Dermis blood vessel endothelial cell (primary cell): ENCODE measurements at regions not wholly inside any gene's neighbourhood (a gene's known extent, or its start where the extent isn't known, plus 50 kb on each side); places are given as distances from the start of the nearest gene placed in this dataset.
"Not testable (repeated sequence)": the region's sequence is repeated elsewhere in the genome, so short reads cannot be mapped to it uniquely, and the experiment has no call there.

Experiments
- DNase-seq: peaks from one replicate; pipeline ENCODE4 v3.0.0; 2010

DNA sequence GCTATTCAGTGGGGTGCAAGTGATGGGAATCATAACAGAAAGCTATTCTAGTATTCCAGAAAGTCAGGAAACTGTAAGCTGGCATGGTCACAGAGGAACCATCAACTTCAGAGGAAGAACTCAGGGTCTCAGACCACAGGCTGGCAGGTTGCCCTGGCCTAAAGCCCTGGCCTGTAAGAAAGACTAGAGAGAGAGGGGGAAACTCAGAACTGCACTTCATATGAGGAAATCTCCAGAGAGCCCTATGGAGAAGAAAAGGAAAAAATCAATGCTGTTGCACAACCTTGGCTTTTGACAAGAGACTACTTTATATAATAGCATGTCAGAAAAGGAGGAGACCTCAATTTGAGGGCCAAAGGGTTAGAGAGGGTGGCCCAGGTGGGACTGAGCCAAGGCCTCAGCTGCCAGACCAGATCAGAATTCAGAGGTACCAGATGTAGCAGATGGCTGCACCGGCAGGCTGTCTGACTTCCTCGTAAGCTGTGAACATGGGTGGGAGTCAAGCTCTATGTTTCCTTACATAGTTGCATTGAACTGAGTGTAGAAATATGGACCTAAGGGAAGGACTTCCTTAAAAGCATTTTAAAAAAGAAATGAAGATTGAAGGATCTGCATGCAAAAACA, 333.8 kb downstream of the PDCD6IP start:
- no peak for DNase-seq

DNA sequence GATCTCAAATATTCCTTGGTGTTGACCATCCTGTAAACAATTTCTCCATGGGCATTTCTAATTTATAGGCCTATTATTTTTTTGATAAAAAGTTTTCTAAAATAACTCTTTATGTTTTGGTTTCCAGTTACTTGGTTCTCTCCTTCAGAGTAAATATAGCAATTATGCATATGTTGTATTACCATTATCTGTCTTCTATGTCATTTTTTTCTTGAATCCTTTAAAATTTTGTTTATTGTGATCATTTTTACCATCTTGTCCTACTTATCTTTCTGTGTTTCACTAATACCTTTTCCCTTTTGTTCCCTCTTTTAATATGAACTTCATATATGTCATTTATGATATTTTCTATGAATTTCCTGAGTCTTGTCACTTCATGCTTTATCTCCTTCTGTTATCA, 341.1 kb downstream of the PDCD6IP start:
- DNase-seq: no peak

DNA sequence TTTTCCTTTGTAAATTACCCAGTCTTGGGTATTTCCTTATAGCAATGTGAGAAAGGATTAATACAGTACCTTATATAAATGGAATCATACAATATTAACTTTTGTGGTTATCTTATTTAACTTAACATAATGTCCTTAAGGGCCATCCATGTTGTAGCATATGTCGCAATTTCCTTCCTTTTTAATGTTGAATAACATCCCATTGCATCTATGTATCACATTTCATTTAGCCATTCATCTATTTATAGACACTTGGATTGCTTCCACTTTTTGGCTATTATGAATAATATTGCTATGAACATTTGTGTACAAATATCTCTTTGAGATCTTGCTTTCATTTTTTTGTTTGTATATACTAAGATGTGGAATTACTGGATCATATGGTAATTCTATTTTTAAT, 342.2 kb downstream of the PDCD6IP start:
- DNase-seq: no peak

DNA sequence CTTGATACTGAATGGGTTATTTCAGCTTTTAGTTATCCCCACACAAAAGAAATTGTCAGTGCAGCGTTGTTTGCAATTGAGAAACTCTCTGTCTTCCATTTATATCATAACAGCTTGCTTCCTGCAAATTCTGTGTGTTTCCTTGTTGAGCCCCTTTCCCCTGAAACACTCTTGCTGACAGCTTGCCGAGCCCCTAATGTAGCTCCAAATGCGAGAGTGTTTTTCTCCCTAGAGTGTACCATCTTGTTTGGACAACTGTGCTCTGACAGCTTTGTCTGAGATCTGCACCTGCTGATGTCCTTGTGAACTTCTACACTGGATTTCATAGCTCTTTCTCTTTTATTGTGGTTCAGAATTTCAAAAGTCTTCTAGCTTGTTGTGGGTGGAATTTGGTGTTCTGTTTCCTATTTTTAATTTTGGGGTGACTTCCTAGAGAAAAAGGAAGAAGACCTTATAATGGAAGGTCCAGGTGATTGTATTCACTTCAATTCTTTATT, 343.5 kb downstream of the PDCD6IP start:
- DNase-seq: no peak

DNA sequence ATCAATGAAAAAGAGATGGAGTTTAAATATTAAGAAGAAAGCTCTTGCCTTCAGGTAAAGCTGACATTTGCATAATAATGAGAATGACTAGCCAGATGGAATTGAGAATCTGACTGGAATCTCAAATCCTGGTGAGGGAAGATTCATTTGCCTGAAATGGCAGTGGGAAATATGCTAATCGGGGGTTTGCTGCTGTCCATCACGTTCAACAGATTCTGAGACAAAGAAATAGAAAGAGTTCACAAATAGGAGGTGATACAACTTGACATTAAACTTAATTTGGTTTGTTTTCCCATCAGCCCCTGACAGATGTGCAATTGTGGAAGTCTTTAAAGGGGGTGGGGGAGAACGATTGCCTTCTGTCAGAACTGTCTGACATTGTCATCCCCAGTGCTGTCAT, 347.4 kb downstream of the PDCD6IP start:
- no peak for DNase-seq

DNA sequence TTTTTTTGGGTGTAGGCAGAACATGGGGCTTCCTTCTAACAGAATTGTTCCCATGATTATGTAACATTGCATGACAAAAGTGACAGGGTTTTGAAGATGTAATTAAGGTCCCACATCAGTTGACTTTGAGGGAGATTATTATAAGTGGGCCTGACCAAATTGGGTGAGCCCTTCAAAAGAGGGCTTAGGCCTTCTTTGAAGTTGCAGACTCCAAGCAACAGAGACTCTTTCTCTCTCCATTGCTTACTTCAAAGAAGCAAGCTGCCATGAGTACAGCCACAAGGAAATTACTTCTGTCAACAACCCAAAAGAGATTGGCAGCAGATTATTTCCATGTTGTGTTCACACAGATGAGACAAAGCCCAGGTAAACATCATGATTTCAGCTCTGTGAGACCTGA, 348.2 kb downstream of the PDCD6IP start:
- no peak for DNase-seq

DNA sequence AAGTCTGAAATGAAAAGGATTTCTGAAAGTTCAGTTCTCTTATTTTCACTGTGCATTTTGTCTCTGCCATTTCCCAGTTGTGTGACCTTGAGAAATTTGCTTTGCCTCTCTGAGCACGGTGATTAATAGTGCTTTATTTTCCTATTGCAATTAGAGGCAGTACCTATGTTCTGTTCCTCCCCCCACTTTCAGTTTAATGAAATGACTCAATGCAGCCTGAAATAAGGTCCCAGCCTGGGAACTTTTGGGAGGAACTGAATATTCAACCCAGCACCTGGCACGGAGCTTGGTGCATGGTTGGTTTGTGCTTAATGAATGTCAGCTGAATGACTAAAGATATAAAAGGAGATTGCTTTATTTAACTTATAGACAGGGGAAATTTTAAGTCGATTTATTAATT, 352.6 kb downstream of the PDCD6IP start:
- DNase-seq: no peak

DNA sequence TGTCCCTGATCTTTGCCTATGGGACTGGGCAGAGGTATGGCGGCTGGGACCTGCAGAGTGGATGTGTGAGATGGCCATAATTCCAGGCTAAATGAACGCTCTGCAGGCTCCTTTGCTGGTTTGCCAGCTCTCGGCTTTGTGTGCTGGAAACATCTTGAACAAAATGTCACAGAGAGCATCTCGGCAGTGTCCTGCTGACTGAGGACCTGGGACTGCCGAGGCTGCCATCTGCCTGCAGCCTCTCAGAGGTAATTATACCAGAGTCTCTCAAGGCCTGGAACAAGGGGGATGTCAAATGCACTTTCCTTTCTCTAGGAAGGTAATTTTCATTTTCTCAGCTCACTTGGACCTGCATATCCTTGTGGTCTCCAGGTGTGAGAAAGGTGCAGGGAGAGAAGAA, 354.2 kb downstream of the PDCD6IP start:
- DNase-seq: no peak

DNA sequence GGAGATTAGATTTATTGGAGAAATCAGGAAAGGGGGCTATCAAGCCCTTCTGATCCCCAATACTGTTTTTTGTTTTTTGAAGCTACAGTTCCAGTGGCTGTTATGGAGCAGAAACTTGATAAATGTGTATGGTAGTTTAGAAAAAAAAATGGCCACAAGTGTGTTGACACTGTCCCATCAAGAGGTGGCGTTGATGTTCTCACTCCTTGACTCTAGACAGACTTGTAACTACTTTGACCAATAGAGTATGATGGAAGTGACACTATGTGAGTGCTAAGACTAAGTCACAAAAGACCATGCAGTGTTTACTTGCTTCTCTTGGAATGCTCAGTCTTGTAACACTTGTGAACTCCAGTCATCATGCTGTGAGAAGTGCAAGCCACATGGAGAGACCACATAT, 356.7 kb downstream of the PDCD6IP start:
- peak; percentile 49 for DNase-seq

DNA sequence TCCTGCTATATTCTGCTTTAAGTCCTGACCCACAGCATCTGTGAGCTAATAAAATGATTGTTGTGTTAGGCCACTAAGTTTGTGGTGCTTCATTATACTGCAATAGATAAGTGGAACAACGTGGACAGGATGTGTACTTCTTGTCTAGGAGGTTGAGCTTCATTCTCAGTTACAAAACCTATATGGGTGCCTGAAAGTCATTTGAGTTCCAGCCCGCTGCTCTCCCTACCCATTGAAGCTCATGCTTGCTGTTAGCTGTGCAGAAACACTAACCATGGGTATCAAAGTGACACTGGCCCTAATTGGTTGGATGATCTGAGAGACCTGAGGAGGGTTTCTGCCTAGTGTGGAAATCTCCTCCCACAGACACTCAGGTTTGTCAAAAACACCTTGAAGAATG, 357.2 kb downstream of the PDCD6IP start:
- no peak for DNase-seq

DNA sequence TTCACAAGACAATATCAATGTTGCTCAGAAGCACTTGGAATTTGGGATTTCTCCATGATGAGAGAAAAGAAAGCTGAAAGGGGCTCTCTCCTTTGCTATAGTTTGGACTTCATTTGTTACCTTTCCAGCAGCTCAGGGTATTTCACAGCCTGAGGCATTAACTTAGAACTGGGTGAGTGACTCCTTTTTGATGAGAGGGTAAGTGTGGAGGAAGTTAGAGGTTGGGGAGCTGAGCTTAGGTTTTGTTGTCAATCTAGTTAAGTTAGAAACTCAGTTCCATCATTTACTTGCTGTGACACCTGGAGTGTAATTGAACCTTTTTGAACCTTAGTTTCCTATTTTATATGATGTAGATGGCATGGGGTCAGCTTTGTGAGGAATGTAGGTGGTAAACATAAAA, 359.1 kb downstream of the PDCD6IP start:
- no peak for DNase-seq

DNA sequence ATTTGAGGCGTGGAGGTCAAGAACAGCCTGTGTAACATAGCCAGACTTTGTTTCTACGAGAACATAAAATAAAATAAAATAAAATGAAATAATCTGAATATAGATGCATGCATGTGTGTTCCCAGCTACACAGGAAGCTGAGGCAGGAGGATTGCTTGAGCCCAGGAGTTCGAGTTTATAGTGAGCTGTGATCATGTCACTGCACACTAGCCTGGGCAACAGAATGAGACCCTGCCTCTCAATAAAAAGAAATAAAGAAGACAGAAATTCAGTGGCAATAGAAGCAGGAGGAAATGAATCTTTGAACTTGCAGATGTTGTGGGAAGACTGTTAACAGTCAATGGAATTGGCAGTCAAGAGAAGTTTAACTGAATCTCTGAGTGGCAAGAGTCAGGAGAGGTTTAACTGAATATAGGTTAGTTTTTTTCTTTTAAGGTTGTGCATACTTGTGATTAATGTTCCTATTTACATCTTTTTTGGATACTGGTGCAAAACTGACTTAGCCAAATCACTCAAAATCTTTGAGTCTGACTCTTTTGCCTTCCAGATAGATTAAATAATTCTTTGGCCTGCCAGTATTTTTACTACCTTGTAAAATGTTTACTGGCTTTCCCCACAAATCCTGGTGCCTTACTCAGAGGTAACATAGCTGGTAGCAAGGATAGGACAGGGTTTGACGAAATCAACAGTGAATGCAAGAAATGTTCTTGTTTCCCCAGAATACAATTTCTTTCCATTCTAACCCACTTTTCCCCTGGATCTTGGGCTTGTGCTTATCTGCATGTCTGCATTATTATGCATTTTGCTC, 361.4 kb downstream of the PDCD6IP start:
- no peak for DNase-seq

DNA sequence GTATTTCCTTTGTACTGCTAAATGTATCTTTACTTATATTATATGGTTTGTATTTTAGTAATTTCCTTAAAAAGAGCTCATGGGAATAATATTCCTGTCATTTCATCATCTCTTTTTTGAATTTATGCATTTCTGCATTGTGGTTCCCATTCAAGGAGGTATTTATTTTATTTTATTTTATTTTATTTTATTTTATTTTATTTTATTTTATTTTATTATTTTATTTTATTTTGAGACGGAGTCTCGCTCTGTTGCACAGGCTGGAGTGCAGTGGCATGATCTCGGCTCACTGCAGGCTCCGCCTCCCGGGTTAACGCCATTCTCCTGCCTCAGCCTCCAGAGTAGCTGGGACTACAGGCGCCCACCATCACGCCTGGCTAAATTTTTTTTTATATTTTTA, 371.2 kb downstream of the PDCD6IP start:
- DNase-seq: not testable (repeated sequence)

DNA sequence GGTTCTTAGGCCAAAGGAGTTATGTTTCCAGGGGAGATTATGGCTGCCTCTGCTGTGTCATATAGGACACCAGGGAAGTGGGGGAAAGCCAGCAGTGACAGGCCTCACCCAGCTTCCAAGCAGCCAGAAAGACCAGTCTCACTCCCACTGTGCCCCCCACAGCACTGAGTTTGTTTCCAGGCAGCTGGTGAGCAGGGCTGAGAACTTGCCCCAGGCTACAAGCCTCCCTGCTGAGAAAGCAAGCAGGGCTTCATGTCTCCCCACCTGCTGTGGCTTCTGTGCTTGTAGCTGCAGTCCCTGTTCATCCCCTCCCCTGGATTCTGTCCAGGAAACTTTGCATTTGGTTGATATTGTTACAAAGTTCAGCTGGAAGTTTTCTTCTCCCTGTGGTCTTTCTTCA, 376.3 kb downstream of the PDCD6IP start:
- DNase-seq: no peak

DNA sequence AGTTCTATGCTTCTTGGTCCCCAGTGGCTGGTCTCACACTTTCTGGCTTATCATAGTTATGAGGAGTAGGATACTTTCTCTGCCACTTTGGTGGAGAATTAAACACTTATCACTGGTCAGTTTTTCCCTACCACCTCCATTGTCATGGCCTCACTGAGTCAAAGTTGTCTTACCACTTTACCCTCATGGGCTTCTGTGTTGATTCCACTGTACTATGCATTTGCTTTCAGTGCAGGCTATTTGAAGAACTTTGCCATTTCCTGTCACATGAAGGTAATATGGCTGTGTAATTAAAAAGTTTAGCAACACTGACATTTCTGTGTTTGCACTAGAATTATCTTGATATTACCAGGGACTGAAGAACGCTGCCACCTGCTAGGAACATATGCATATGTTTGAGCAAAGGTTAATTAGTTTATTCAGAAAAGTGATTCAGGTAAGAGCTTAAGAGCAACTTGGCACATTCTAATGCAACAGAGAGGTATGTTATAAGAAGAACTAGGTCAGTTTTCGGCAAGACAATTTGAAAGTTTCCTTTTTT, 377.3 kb downstream of the PDCD6IP start:
- no peak for DNase-seq

DNA sequence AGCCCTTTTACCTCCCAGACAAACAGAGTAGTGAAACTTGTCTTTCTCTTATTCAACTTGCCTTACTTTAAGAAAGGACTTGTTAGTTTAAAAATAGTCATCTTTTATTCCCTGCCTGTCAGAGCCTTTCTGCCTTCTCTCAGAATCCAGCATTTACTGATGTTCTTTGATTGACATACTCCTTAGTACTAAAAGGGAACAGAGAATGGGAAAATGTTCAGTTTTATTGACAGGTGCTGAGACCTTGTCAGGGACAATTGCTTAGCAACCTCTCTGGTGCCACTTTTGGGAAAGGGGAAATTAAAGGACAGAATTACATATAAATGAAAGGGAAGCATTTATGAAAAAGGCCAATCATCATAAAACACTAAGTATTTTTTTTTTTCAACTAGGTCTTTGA, 378.3 kb downstream of the PDCD6IP start:
- no peak for DNase-seq

DNA sequence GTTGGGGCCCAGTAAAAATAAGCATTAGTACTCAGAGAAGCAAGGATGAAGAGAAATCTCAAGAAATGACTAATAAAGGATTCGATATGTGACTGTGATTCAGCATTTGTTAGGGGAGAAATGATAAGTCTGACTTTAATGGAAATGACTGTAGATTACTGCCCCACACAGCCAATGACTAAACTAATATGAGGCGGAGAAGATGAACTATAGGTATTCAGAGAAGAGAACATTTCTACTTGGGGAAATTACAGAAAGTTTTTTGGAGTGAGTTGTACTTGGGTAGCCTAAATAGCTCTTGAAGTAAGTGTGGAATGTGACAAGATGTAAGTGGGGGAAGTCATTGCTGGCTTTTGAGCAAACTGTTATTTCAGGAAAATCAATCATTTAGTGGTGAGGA, 380.0 kb downstream of the PDCD6IP start:
- no peak for DNase-seq

DNA sequence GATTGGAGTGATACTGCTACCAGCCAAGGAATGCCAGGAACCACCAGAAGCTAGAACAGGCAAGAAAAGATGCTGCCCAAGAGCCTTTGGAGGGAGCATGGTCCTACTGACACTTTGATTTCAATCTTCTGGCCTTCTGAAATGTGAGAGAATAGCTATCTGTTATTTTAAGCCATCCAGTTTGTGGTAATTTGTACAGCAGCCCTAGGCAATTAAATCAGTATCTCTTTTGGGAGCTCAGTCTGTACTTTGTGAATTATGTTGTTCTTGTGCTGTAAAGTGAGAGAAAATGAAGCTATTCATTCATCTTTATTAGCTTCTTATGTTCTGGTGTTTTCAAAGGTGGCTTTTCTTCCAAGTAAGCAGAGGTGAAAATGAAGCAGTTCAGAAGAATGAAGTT, 381.3 kb downstream of the PDCD6IP start:
- DNase-seq: no peak

DNA sequence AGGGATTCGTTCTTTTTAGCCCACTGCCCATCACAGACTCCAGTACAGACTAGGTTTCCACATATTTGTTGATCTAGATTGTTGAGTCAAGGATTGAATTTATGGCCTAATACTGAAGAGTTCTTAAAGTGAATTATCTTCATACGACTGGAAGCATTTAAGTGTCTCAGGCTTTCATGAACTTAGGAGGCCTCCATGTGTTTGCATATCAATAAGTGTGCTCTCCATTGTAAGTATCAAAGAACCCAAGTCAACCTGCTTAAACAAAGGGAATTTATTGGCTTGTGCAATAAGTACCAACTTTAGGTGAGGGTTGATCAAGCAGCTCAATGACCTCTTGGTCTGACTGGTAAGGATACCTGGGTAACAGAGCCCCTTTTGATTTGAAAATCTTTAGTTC, 382.1 kb downstream of the PDCD6IP start:
- no peak for DNase-seq

DNA sequence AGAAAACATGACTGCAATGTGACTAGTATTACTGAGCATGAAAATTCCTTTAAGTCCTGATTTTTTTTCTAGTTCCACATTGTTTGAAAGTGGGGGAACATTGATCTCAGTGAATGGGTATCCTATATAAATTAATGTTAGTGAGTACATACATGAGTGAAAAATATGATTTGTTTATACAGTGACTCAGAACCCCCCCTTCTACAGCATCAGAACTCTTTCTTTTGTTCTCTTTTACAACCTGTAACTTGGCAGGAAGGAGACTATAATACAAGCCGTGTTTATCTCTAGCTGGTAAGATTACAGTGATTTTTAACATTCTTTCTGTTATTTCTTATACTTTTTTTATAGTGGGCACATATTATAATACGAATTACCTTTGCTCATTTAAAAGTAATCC, 384.7 kb downstream of the PDCD6IP start:
- DNase-seq: peak; percentile 35

DNA sequence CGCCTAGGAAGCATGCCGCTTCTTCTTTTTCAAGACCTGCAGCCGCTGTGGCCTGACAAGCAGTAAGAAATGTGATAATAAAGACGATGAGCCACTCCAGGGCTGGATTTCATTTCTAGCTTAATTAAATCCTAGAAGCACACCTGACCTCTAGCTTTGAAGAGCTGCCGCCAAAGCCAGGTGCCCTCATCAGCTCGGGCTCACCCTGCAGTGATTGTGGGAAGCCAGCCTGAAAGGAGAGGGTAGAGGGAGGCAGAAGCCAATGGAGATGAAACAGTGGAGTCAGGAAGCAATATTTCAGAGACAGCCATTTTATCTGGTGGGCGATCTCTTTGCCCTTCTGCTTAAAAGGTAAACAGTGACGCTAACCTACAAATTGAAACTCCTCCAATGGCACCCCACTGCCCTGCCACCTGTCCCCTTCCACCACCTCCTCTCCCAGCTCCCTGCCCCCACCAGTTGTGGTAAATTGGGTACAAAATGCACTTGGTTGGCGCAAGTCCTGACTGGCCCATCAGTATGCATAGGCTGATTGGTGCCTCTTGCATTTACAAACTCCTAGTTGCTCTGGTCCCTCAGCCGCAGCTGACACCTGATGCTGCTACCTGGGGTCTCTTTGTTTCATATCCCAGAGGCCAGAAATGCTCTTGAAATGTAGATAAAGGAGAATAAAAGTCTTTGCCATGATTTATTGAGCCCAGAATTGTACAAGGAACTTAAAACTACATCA, 385.3 kb downstream of the PDCD6IP start:
- no peak for DNase-seq

DNA sequence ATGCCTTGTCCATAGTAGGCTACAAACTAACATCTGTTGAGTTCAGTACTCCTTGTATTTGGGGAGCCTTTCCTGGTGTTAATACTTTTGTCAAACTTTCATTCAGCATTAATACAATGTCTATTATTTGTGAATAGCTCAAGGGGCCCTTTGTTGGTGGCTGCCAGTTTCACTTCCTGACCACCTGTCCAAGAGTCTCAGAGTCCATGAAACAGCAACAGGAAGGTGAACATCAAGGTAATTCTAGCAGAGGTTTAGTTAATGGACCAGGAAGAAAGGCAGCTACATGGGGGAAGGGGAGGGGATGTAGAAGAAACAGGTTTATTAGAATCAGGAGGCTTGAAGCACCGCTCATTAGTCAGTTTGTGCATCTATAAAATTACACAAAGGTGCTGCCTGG, 386.9 kb downstream of the PDCD6IP start:
- DNase-seq: no peak

DNA sequence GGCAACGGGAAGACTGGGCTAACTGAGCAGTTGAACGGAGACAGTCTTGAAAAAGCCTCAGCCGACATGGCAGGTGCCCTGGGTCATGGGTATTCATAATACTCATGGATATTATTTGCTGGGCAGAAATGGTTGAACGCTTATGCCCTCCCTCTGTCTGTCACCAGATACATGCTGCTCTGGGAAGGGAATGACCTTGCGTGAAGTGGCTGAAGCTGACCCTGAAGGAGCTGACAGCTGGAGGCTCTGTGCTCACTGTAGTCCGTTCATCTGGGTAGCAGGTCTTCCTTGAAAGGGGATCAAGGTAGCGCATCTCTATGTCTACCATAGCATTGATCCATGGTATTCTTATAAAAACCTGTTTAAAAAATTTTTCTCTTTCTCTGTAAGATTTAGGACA, 390.7 kb downstream of the PDCD6IP start:
- DNase-seq: no peak

DNA sequence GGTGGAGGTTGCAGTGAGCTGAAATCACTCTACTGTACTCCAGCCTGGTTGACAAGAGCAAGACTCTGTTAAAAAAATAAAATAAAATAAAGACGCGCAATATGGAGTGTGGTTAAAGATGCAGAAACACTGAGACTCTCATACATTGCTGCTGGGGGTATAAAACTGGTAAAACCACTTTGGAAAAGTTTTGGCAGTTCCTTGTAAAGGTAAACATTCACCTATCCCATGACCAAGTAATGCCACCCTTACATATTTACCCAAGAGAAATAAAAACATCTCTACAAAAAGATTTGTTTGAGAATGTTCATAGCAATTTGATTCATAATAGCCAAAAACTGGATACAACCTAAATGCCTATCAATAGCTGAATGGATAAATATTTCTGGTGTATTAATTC, 398.5 kb downstream of the PDCD6IP start:
- DNase-seq: no peak
